H1 (cell line): ENCODE measurements at regions not wholly inside any gene's neighbourhood (a gene's known extent, or its start where the extent isn't known, plus 50 kb on each side); places are given as distances from the start of the nearest gene placed in this dataset.

Experiments
- CTCF ChIA-PET: fragments of 300-600 bp; sonication (Branson Sonifier 250); formaldehyde crosslinking; loops from one replicate; lab custom pipeline; 2021; ENCODE audit not compliant: partially characterized antibody; lab: Charles Lee
- POLR2A ChIA-PET: fragments of 300-600 bp; sonication (Branson Sonifier 250); formaldehyde crosslinking; loops from one replicate; lab custom pipeline; 2021; ENCODE audit warnings: inconsistent platforms; ENCODE audit not compliant: partially characterized antibody; lab: Charles Lee
- DNase-seq, 2 experiments: peaks; one replicate each; pipeline versions ENCODE4 v3.0.0 to v3.0.0-alpha.2; 2010 to 2022; ENCODE audit warnings: low spot score in 2 of 2, low read depth in 1 of 2, mixed read lengths in 1 of 2
- FAIRE-seq: peaks from 2 replicates; lab custom pipeline; 2011; peaks lifted over from hg19 to GRCh38; lab: Jason Lieb, UNC
- H2AFZ ChIP-seq: 2 replicates; pipeline ENCODE4 v1.8.1; 2012; ENCODE audit warnings: low read length, inconsistent platforms
- H2AK5ac ChIP-seq: 2 replicates; pipeline ENCODE4 v1.6.1; 2013; ENCODE audit warnings: low read depth, low read length
- H2BK120ac ChIP-seq: replicated peaks from 2 replicates; pipeline ENCODE3; 2013; ENCODE audit warnings: low read depth, low read length, inconsistent platforms
- H2BK12ac ChIP-seq: 2 replicates; pipeline ENCODE4 v1.6.1; 2013; ENCODE audit warnings: low read depth, low read length
- H2BK15ac ChIP-seq: 2 replicates; pipeline ENCODE4 v1.6.1; 2013; ENCODE audit warnings: low read length
- H2BK20ac ChIP-seq: 2 replicates; pipeline ENCODE4 v1.6.1; 2013; ENCODE audit warnings: low read length
- H2BK5ac ChIP-seq: 2 replicates; pipeline ENCODE4 v1.6.1; 2013; ENCODE audit warnings: low read depth, low read length
- H3K14ac ChIP-seq: 2 replicates; pipeline ENCODE4 v1.6.1; 2013; ENCODE audit warnings: inconsistent platforms; ENCODE audit not compliant: insufficient read length
- H3K18ac ChIP-seq: 2 replicates; pipeline ENCODE4 v1.6.1; 2013; ENCODE audit warnings: low read length; ENCODE audit errors: extremely low read depth
- H3K23ac ChIP-seq: 2 replicates; pipeline ENCODE4 v1.6.1; 2013; ENCODE audit warnings: inconsistent platforms; ENCODE audit not compliant: insufficient read length
- H3K23me2 ChIP-seq: 2 replicates; pipeline ENCODE4 v1.6.1; 2013; ENCODE audit warnings: low read depth, low read length
- H3K27ac ChIP-seq: 2 replicates; pipeline ENCODE4 v1.6.1; 2011; ENCODE audit warnings: low read depth, low read length, inconsistent platforms
- H3K27me3 ChIP-seq, 4 experiments: replicated peaks in 1 of 4; 1 replicate in 1 of 4; 2 replicates in 3 of 4; pipeline versions ENCODE4 v1.6.1 to v1.8.1; 2011 to 2013; ENCODE audit warnings: low read length in 3 of 4, mild to moderate bottlenecking in 3 of 4, inconsistent platforms in 2 of 4, mixed read lengths in 2 of 4, moderate library complexity in 1 of 4; ENCODE audit not compliant: control insufficient read depth in 3 of 4, insufficient read depth in 3 of 4; ENCODE audit errors: extremely low read depth in 1 of 4
- H3K36me3 ChIP-seq, 4 experiments: 2 replicates each; pipeline versions ENCODE4 v1.6.1 to v1.8.1; 2011 to 2013; ENCODE audit warnings: mild to moderate bottlenecking in 4 of 4, low read length in 3 of 4, moderate library complexity in 2 of 4, control low read depth in 1 of 4, inconsistent platforms in 1 of 4; ENCODE audit not compliant: insufficient read depth in 4 of 4, control insufficient read depth in 2 of 4
- H3K4ac ChIP-seq: replicated peaks from 2 replicates; pipeline ENCODE3; 2013; ENCODE audit warnings: low read length, low read depth, mixed read lengths, inconsistent platforms; ENCODE audit not compliant: insufficient read length
- H3K4me1 ChIP-seq, 4 experiments: replicated peaks in 1 of 4; 1 replicate in 1 of 4; 2 replicates in 3 of 4; pipeline versions ENCODE4 v1.6.1 to v1.8.1; 2011 to 2013; ENCODE audit warnings: low read length in 3 of 4, inconsistent platforms in 2 of 4, mixed read lengths in 1 of 4; ENCODE audit not compliant: insufficient read depth in 4 of 4, control insufficient read depth in 3 of 4
- H3K4me2 ChIP-seq, 2 experiments: 2 replicates each; pipeline versions ENCODE4 v1.6.1 to v1.8.1; 2011 to 2013; ENCODE audit warnings: low read depth in 2 of 2, low read length in 2 of 2, control low read depth in 1 of 2, inconsistent platforms in 1 of 2, mild to moderate bottlenecking in 1 of 2; ENCODE audit not compliant: insufficient read depth in 1 of 2
- H3K4me3 ChIP-seq, 4 experiments: fragments of 200-600, 300-600 bp in 1 of 4; sonication (generic), shearing (Covaris generic), sonication (Bioruptor Twin) in 1 of 4; 2 replicates each; pipeline versions ENCODE4 v1.5.1 to v1.8.1; 2011 to 2016; ENCODE audit warnings: low read length in 4 of 4, low read depth in 3 of 4, control low read depth in 2 of 4, inconsistent platforms in 2 of 4, mild to moderate bottlenecking in 2 of 4, mixed read lengths in 1 of 4, moderate library complexity in 1 of 4; ENCODE audit not compliant: insufficient read depth in 2 of 4; ENCODE audit errors: extremely low read depth in 1 of 4
- H3K56ac ChIP-seq: replicated peaks from 2 replicates; pipeline ENCODE3; 2013; ENCODE audit warnings: low read depth, mild to moderate bottlenecking, mixed read lengths, low read length, inconsistent platforms; ENCODE audit not compliant: insufficient read length
- H3K79me1 ChIP-seq: 2 replicates; pipeline ENCODE4 v1.6.1; 2013; ENCODE audit warnings: low read depth, low read length, control low read depth
- H3K79me2 ChIP-seq, 2 experiments: 2 replicates each; pipeline versions ENCODE4 v1.6.1 to v1.8.1; 2012 to 2013; ENCODE audit warnings: low read length in 2 of 2, mild to moderate bottlenecking in 2 of 2, inconsistent platforms in 1 of 2; ENCODE audit not compliant: insufficient read depth in 2 of 2, control insufficient read depth in 1 of 2
- H3K9ac ChIP-seq, 4 experiments: replicated peaks in 1 of 4; 1 replicate in 1 of 4; 2 replicates in 3 of 4; pipeline versions ENCODE4 v1.6.1 to v1.8.1; 2011 to 2013; ENCODE audit warnings: low read depth in 3 of 4, low read length in 3 of 4, control low read depth in 2 of 4, mild to moderate bottlenecking in 2 of 4, moderate library complexity in 2 of 4, inconsistent platforms in 1 of 4; ENCODE audit errors: extremely low read depth in 1 of 4
- H3K9me3 ChIP-seq, 2 experiments: 2 replicates each; pipeline versions ENCODE4 v1.6.1 to v1.8.1; 2012 to 2013; ENCODE audit warnings: mild to moderate bottlenecking in 2 of 2, moderate library complexity in 2 of 2, control low read depth in 1 of 2, inconsistent platforms in 1 of 2, low read depth in 1 of 2, low read length in 1 of 2, mixed read lengths in 1 of 2; ENCODE audit not compliant: insufficient read depth in 2 of 2
- H4K20me1 ChIP-seq, 2 experiments: replicated peaks in 1 of 2; 2 replicates each; pipeline versions ENCODE3 to v1.8.1; 2011 to 2013; ENCODE audit warnings: inconsistent platforms in 2 of 2, low read length in 2 of 2, mild to moderate bottlenecking in 1 of 2; ENCODE audit not compliant: insufficient read depth in 2 of 2, control insufficient read depth in 1 of 2
- H4K5ac ChIP-seq: 2 replicates; pipeline ENCODE4 v1.6.1; 2013; ENCODE audit warnings: low read length, low read depth, mixed read lengths, inconsistent platforms; ENCODE audit not compliant: insufficient read length
- H4K8ac ChIP-seq: 2 replicates; pipeline ENCODE4 v1.8.0; 2013; ENCODE audit warnings: mild to moderate bottlenecking, moderate library complexity, low read length, inconsistent platforms; ENCODE audit not compliant: insufficient read depth; ENCODE audit errors: extremely low read depth
- H4K91ac ChIP-seq: replicated peaks from 2 replicates; pipeline ENCODE3; 2013; ENCODE audit warnings: low read length, mixed read lengths, inconsistent platforms; ENCODE audit not compliant: insufficient read length
- CBX5 ChIP-seq: fragments of 300-800, 300-1000 bp; sonication (generic); IDR thresholded peaks from 2 replicates; pipeline ENCODE4 v1.7.1; 2016; ENCODE audit warnings: antibody characterized with exemption, low read length, low read depth
- CHD1 ChIP-seq: IDR thresholded peaks from 2 replicates; pipeline ENCODE4 v1.6.1; 2012; ENCODE audit warnings: low read depth, low read length, improper control_type of control experiment
- CHD2 ChIP-seq: IDR thresholded peaks from 2 replicates; pipeline ENCODE4 v1.6.1; 2012; ENCODE audit warnings: low read length, improper control_type of control experiment
- CREB1 ChIP-seq: IDR thresholded peaks from 2 replicates; pipeline ENCODE4 v1.6.1; 2012; ENCODE audit warnings: inconsistent platforms
- EGR1 ChIP-seq: IDR thresholded peaks from 2 replicates; pipeline ENCODE4 v1.6.1; 2011; ENCODE audit warnings: low read depth, low read length, borderline replicate concordance
- EP300 ChIP-seq, 2 experiments: IDR thresholded peaks; 1 replicate in 1 of 2; 2 replicates in 1 of 2; pipeline ENCODE4 v1.6.1; 2011 to 2012; ENCODE audit warnings: low read depth in 2 of 2, low read length in 2 of 2, mild to moderate bottlenecking in 2 of 2, borderline replicate concordance in 1 of 2, inconsistent platforms in 1 of 2, moderate library complexity in 1 of 2
- GTF2F1 ChIP-seq: IDR thresholded peaks from 2 replicates; pipeline ENCODE4 v1.6.1; 2012; ENCODE audit warnings: low read depth, low read length, improper control_type of control experiment, borderline replicate concordance
- JUN ChIP-seq: IDR thresholded peaks from 2 replicates; pipeline ENCODE4 v1.6.1; 2011; ENCODE audit warnings: low read depth, mild to moderate bottlenecking, improper control_type of control experiment, low read length
- KDM1A ChIP-seq: fragments of 200-600, 300-600 bp; sonication (generic); IDR thresholded peaks from 2 replicates; pipeline ENCODE4 v1.7.1; 2016; ENCODE audit warnings: mild to moderate bottlenecking, low read length, borderline replicate concordance
- RXRA ChIP-seq: IDR thresholded peaks from 2 replicates; pipeline ENCODE4 v1.6.1; 2011; ENCODE audit warnings: low read depth, mild to moderate bottlenecking, low read length, moderate library complexity; ENCODE audit not compliant: insufficient read depth
- SP1 ChIP-seq: IDR thresholded peaks from 2 replicates; pipeline ENCODE4 v1.6.1; 2011; ENCODE audit warnings: low read depth, low read length
- SP2 ChIP-seq: IDR thresholded peaks from 2 replicates; pipeline ENCODE4 v1.6.1; 2012; ENCODE audit warnings: mild to moderate bottlenecking, low read length, inconsistent platforms
- TEAD4 ChIP-seq: IDR thresholded peaks from 2 replicates; pipeline ENCODE4 v1.6.1; 2012; ENCODE audit warnings: low read depth, low read length, inconsistent platforms, mixed read lengths
- WGBS, 2 experiments: shearing (Covaris generic) in 1 of 2; methylation state at CpG; one replicate each; pipeline versions ENCODE4 v1.1.6 to v1.1.7; 2013 to 2015; ENCODE audit warnings: low lambda C conversion rate in 2 of 2, mixed read lengths in 2 of 2, inconsistent platforms in 1 of 2, low coverage in 1 of 2, missing lambda C conversion rate in 1 of 2; ENCODE audit not compliant: insufficient replicate concordance in 2 of 2, insufficient coverage in 1 of 2, insufficient read length in 1 of 2; ENCODE audit errors: extremely low coverage in 1 of 2, missing lambda C conversion rate in 1 of 2; 5-methylcytosine and 5-hydroxymethylcytosine counted together
- TF ChIP-seq, protein P1 (sequence below): IDR thresholded peaks from 2 replicates; pipeline ENCODE4 v1.6.1; 2012; ENCODE audit warnings: inconsistent platforms
- TF ChIP-seq, protein P2 (sequence below): IDR thresholded peaks from 2 replicates; pipeline ENCODE4 v1.6.1; 2011; ENCODE audit warnings: low read depth, mild to moderate bottlenecking, low read length; ENCODE audit not compliant: insufficient read depth

DNA sequence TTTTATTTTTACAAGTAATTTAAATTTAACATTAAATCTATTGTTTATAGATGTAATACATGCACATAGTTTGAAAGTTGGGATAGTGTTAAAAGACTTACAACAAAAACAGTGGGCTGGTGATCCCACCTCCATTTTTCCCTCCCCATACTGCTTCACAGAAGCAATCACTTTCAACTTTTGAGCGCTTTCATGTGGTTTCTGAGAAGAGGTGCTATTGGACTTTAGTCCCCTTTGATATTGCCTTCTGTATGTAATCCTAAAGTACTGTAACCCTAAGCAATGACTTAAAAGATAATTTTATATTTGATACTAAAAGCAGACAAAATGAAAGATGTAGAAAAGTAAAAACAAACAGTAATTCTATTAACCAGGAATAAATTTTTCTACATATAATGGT lies 88.1 kb upstream of the FAM171A1 start:
- H4K5ac ChIP-seq, result no peak overlapping the region
- no peaks in the 10 kb centered on the region for H3K79me1 ChIP-seq
- no peaks in the 10 kb centered on the region for H3K27me3 ChIP-seq
- H2BK12ac ChIP-seq, result no peak overlapping the region
- no peaks in the 10 kb centered on the region for H4K20me1 ChIP-seq
- H3K23me2 ChIP-seq, result no peaks in the 10 kb centered on the region
- FAIRE-seq (no peak), DNase-seq (no peak)
- no peak overlapping the region for H2BK5ac ChIP-seq
- no peak overlapping the region for H3K27ac ChIP-seq
- ChIA-PET CTCF (no interaction called here), POLR2A (no interaction called here)
- no peak overlapping the region for H3K18ac ChIP-seq
- no peak overlapping the region for H3K4ac ChIP-seq
- no peak overlapping the region for H3K23ac ChIP-seq
- no peak overlapping the region for H2AK5ac ChIP-seq
- H2BK20ac ChIP-seq, result no peak overlapping the region
- no peak for TF ChIP-seq TEAD4
- TF ChIP-seq, protein P1, sequence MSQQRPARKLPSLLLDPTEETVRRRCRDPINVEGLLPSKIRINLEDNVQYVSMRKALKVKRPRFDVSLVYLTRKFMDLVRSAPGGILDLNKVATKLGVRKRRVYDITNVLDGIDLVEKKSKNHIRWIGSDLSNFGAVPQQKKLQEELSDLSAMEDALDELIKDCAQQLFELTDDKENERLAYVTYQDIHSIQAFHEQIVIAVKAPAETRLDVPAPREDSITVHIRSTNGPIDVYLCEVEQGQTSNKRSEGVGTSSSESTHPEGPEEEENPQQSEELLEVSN, result no peak
- no peak for TF ChIP-seq SP1
- no peak for TF ChIP-seq EP300 (IDR thresholded peaks at IDR 0.05; ENCODE audit: borderline replicate concordance in 1 of 2, low read depth in 2 of 2, low read length in 2 of 2)
- no peak for TF ChIP-seq SP2
- no peak for TF ChIP-seq CHD2
- no peak for TF ChIP-seq CREB1
- TF ChIP-seq KDM1A, result no peak
- no peak for TF ChIP-seq RXRA
- no peak for TF ChIP-seq CHD1
- no peak for TF ChIP-seq JUN
- TF ChIP-seq, protein P2, sequence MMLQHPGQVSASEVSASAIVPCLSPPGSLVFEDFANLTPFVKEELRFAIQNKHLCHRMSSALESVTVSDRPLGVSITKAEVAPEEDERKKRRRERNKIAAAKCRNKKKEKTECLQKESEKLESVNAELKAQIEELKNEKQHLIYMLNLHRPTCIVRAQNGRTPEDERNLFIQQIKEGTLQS, result no peak
- no peak for TF ChIP-seq GTF2F1
- no peak for TF ChIP-seq EGR1
- no peak for TF ChIP-seq CBX5
- H3K36me3 ChIP-seq, result no peaks in the 10 kb centered on the region
- H3K9ac ChIP-seq, result no peak overlapping the region
- 96% methylated on average over 1 of the region's 1 CpG; no CpG with 5 or more reads in 1 of the 2 experiments for WGBS, 2 experiments
- H2BK120ac ChIP-seq, result no peak overlapping the region
- no peak overlapping the region for H3K4me2 ChIP-seq
- H3K79me2 ChIP-seq, result no peaks in the 10 kb centered on the region
- H3K4me1 ChIP-seq, result no peaks in the 10 kb centered on the region
- H2AFZ ChIP-seq, result no peak overlapping the region
- no peak overlapping the region for H3K4me3 ChIP-seq
- H3K56ac ChIP-seq, result no peak overlapping the region
- no peak overlapping the region for H2BK15ac ChIP-seq
- no peak overlapping the region for H4K8ac ChIP-seq
- H4K91ac ChIP-seq, result no peak overlapping the region
- H3K14ac ChIP-seq, result no peak overlapping the region
- no peaks in the 10 kb centered on the region for H3K9me3 ChIP-seq
